Gastrocnemius medialis (tissue), 4 donors: ENCODE measurements at regions not wholly inside any gene's neighbourhood (a gene's known extent, or its start where the extent isn't known, plus 50 kb on each side); places are given as distances from the start of the nearest gene placed in this dataset.

Source experiments
- CTCF ChIP-seq, 5 experiments: fragments of 450-650 bp in 3 of 5; fragments of 200-600 bp in 2 of 5; sonication (generic) in 2 of 5; IDR thresholded peaks in 4 of 5; conservative IDR thresholded peaks in 1 of 5; 1 replicate in 4 of 5; 2 replicates in 1 of 5; pipeline ENCODE4 v1.5.1; 2016 to 2019; ENCODE audit warnings: antibody characterized with exemption in 5 of 5, mild to moderate bottlenecking in 3 of 5, moderate library complexity in 3 of 5
- POLR2A ChIP-seq, 2 donors: fragments of 450-650 bp; IDR thresholded peaks; one replicate each; pipeline ENCODE4 v1.6.1; 2017; ENCODE audit warnings: antibody characterized with exemption in 2 of 2, mild to moderate bottlenecking in 2 of 2, moderate library complexity in 2 of 2

DNA sequence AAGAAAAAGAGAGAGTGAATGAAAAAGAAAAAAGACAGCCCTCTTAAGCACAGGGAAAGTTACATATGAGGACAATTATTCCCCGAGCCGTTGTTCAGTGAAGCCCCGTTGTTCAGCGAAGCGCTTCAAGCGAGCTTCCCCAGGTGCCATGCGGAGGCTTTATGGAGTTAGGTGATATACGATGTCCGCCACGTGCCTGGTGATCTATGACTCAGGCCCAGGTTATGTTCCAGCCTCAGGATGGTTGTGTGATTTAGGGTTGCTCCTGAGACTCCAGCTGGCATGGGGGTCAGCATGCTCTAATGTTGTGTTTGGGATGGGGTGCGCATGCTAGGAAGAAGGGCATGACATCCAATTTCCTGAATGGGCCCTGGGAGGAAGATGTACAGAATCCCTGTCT, 365.6 kb downstream of the CDK5RAP2 start:
- TF ChIP-seq CTCF (IDR thresholded peaks at IDR 0.05 in 4 of 5, conservative IDR thresholded peaks at IDR 0.05 in 1 of 5) (no peak), POLR2A (IDR thresholded peaks at IDR 0.05) (no peak)
